Osteocyte (in vitro differentiated cells): ENCODE measurements at regions not wholly inside any gene's neighbourhood (a gene's known extent, or its start where the extent isn't known, plus 50 kb on each side); places are given as distances from the start of the nearest gene placed in this dataset.
"Not testable (repeated sequence)": the region's sequence is repeated elsewhere in the genome, so short reads cannot be mapped to it uniquely, and the experiment has no call there.

Source experiments
- DNase-seq: peaks from one replicate; pipeline ENCODE4 v3.0.0; 2021; ENCODE audit warnings: mixed read lengths; ENCODE audit not compliant: unreplicated experiment; ENCODE audit errors: extremely low spot score
- H3K27ac Mint-ChIP-seq: one replicate; pipeline ENCODE4 v1.8.0; 2021; ENCODE audit warnings: mild to moderate bottlenecking, mixed read lengths; ENCODE audit not compliant: unreplicated experiment
- H3K27me3 Mint-ChIP-seq: one replicate; pipeline ENCODE4 v1.8.0; 2021; ENCODE audit warnings: mixed read lengths; ENCODE audit not compliant: unreplicated experiment
- H3K36me3 Mint-ChIP-seq: one replicate; pipeline ENCODE4 v1.8.0; 2021; ENCODE audit warnings: mixed read lengths; ENCODE audit not compliant: unreplicated experiment
- H3K4me1 Mint-ChIP-seq: one replicate; pipeline ENCODE4 v1.8.0; 2021; ENCODE audit warnings: mixed read lengths; ENCODE audit not compliant: unreplicated experiment
- H3K4me3 Mint-ChIP-seq: one replicate; pipeline ENCODE4 v1.8.0; 2021; ENCODE audit warnings: mild to moderate bottlenecking, moderate library complexity, mixed read lengths; ENCODE audit not compliant: unreplicated experiment
- H3K9me3 Mint-ChIP-seq: one replicate; pipeline ENCODE4 v1.8.0; 2021; ENCODE audit warnings: mixed read lengths; ENCODE audit not compliant: unreplicated experiment
- CTCF ChIP-seq: fragments of 200-600 bp; sonication (generic); IDR thresholded peaks from 2 replicates; pipeline ENCODE4 v1.5.0; 2021; ENCODE audit warnings: antibody characterized with exemption, mild to moderate bottlenecking, moderate library complexity

DNA sequence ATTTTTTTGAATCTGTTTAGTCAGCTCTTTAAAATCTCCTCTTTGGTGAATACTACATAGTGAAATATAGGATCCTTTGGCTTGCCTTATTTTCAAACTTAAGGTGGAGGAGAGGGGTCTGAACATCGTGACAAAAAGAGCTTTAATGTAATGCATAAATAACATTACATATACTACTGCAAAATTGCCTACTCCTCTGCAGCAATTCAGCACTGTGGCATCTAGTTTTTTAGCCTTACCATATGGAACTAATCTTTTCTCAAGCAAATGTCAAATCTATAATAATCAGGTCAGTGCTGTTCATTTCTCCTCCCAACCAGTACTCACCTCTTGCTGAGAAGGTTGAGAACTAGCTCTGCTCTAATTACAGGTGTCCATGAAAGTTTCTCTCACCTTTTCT lies 394.0 kb upstream of the CDIN1 start:
- no peak for DNase-seq

GRCh38 chr15:36185845-36186244 lies 393.6 kb upstream of the CDIN1 start:
- peaks cover 4% of the 10 kb centered on the region for H3K36me3 Mint-ChIP-seq
- no peaks in the 10 kb centered on the region for H3K27me3 Mint-ChIP-seq
- H3K27ac Mint-ChIP-seq, result peak overlapping the region; percentile 17
- no peak for DNase-seq
- no peak overlapping the region for H3K4me3 Mint-ChIP-seq
- H3K4me1 Mint-ChIP-seq, result peaks cover 32% of the 10 kb centered on the region
- H3K9me3 Mint-ChIP-seq, result peaks cover 13% of the 10 kb centered on the region
- no peak for TF ChIP-seq CTCF

More for the DNA sequence above, 394.0 kb upstream of the CDIN1 start:
- no peak for TF ChIP-seq CTCF
- H3K9me3 Mint-ChIP-seq, result peaks cover 9% of the 10 kb centered on the region
- H3K4me3 Mint-ChIP-seq, result no peak overlapping the region
- H3K27ac Mint-ChIP-seq, result peak overlapping the region; percentile 17
- H3K36me3 Mint-ChIP-seq, result peaks cover 3% of the 10 kb centered on the region
- H3K4me1 Mint-ChIP-seq, result peaks cover 32% of the 10 kb centered on the region
- no peaks in the 10 kb centered on the region for H3K27me3 Mint-ChIP-seq

DNA sequence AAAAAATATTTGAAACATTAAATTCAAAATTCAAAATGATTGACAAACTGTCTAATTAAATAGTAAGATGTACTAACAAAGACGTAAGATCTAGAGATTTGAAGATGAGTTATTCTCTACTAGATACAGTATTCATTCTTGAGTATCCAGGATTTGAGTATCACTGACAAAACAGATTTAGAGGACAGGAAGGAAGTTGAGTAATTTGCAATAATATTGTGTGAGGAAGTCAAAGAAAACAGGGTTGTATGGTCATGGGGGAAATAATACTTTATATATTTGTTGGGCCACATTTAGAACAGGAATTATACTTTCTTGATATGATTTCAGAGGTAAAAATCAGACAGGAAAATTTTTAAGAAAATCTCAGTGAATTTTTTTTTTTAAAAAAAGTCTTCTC lies 393.1 kb upstream of the CDIN1 start:
- H3K4me1 Mint-ChIP-seq, result peaks cover 32% of the 10 kb centered on the region
- DNase-seq, result no peak
- peak overlapping the region; percentile 17 for H3K27ac Mint-ChIP-seq
- peaks cover 6% of the 10 kb centered on the region for H3K36me3 Mint-ChIP-seq
- no peak overlapping the region for H3K4me3 Mint-ChIP-seq
- no peaks in the 10 kb centered on the region for H3K27me3 Mint-ChIP-seq
- peaks cover 18% of the 10 kb centered on the region for H3K9me3 Mint-ChIP-seq
- no peak for TF ChIP-seq CTCF

DNA sequence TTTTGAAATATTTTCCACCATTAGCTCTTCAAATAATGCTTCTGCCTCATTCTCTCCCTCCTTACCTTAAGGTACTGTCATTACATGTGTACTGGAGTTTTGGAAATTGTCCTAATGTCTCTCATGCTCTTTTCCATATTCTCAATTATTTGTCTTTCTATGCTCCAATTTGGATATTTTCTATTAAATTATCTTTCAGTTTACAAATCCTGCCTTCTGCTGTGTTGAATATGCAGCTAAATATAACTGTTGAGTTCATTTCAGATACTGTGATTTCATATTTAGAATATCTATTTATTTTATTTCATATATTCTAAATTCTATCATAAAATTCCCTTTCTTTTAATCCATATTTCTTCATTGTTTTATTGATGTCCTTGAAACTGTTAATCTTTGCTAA lies 388.0 kb upstream of the CDIN1 start:
- H3K4me3 Mint-ChIP-seq, result no peak overlapping the region
- peaks cover 9% of the 10 kb centered on the region for H3K4me1 Mint-ChIP-seq
- no peak for TF ChIP-seq CTCF
- H3K9me3 Mint-ChIP-seq, result peaks cover 20% of the 10 kb centered on the region
- DNase-seq, result no peak
- no peaks in the 10 kb centered on the region for H3K27me3 Mint-ChIP-seq
- H3K27ac Mint-ChIP-seq, result no peak overlapping the region
- H3K36me3 Mint-ChIP-seq, result peaks cover 3% of the 10 kb centered on the region

DNA sequence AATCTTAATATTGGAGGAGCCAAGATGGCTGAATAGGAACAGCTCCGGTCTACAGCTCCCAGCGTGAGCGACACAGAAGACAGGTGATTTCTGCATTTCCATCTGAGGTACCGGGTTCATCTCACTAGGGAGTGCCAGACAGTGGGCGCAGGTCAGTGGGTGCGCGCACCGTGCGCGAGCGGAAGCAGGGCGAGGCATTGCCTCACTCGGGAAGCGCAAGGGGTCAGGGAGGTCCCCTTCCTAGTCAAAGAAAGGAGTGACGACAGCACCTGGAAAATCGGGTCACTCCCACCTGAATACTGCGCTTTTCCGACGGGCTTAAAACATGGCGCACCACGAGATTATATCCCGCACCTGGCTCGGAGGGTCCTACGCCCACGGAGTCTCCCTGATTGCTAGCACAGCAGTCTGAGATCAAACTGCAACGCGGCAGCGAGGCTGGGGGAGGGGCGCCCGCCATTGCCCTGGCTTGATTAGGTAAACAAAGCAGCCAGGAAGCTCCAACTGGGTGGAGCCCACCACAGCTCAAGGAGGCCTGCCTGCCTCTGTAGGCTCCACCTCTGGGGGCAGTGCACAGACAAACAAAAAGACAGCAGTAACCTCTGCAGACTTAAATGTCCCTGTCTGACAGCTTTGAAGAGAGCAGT lies 383.9 kb upstream of the CDIN1 start:
- H3K36me3 Mint-ChIP-seq, H3K4me3 Mint-ChIP-seq, DNase-seq, H3K4me1 Mint-ChIP-seq, H3K27ac Mint-ChIP-seq, H3K27me3 Mint-ChIP-seq: not testable (repeated sequence)
- peaks cover 19% of the 10 kb centered on the region for H3K9me3 Mint-ChIP-seq
